MCF 10A (cell line): ENCODE measurements at regions not wholly inside any gene's neighbourhood (a gene's known extent, or its start where the extent isn't known, plus 50 kb on each side); places are given as distances from the start of the nearest gene placed in this dataset.

Experiments used
- BruUV-seq: library from RNA; stranded (reverse); fragments of 400-500 nt; replicated peaks from 2 replicates; lab custom pipeline; 2021; lab: Mats Ljungman, UMichigan
- CTCF ChIA-PET: fragments of 300-600 bp; sonication (Branson Sonifier 250); formaldehyde crosslinking; extraction: SDS; loops from one replicate; lab custom pipeline; 2021; ENCODE audit warnings: antibody characterized with exemption, inconsistent platforms; lab: Yijun Ruan, JAX
- POLR2A ChIA-PET: fragments of 300-600, 350-650 bp; sonication (Branson Sonifier 250); formaldehyde crosslinking; extraction: SDS; loops from one replicate; lab custom pipeline; 2020; ENCODE audit warnings: antibody characterized with exemption, inconsistent platforms; lab: Yijun Ruan, JAX
- DNase-seq: peaks from one replicate; pipeline ENCODE4 v3.0.0-alpha.2; 2018; ENCODE audit not compliant: unreplicated experiment
- H3K27ac Mint-ChIP-seq: one replicate; pipeline ENCODE4 v1.8.0; 2022; ENCODE audit warnings: mild to moderate bottlenecking, low read depth, mixed read lengths; ENCODE audit not compliant: unreplicated experiment
- H3K27me3 Mint-ChIP-seq: one replicate; pipeline ENCODE4 v1.8.0; 2022; ENCODE audit warnings: mixed read lengths; ENCODE audit not compliant: insufficient read depth, unreplicated experiment
- H3K36me3 Mint-ChIP-seq: one replicate; pipeline ENCODE4 v1.8.0; 2022; ENCODE audit warnings: mild to moderate bottlenecking, moderate library complexity, mixed read lengths; ENCODE audit not compliant: insufficient read depth, unreplicated experiment
- H3K4me1 Mint-ChIP-seq: one replicate; pipeline ENCODE4 v1.8.0; 2022; ENCODE audit warnings: mixed read lengths; ENCODE audit not compliant: insufficient read depth, unreplicated experiment
- H3K4me3 Mint-ChIP-seq: one replicate; pipeline ENCODE4 v1.8.0; 2022; ENCODE audit warnings: mild to moderate bottlenecking, moderate library complexity, mixed read lengths; ENCODE audit not compliant: unreplicated experiment
- H3K9me3 Mint-ChIP-seq: one replicate; pipeline ENCODE4 v1.8.0; 2022; ENCODE audit warnings: mixed read lengths; ENCODE audit not compliant: unreplicated experiment
- intact Hi-C: fragments of 100-400 bp; cut with micrococcal nuclease; formaldehyde crosslinking; loops from 2 replicates; pipeline ENCODE4 v1.14.1; 2022
- TF ChIP-seq, protein P1 (sequence below): fragments of 200-600 bp; IDR thresholded peaks from one replicate; pipeline ENCODE4 v1.8.0; 2022; ENCODE audit warnings: antibody characterized with exemption, mild to moderate bottlenecking; ENCODE audit not compliant: unreplicated experiment

DNA sequence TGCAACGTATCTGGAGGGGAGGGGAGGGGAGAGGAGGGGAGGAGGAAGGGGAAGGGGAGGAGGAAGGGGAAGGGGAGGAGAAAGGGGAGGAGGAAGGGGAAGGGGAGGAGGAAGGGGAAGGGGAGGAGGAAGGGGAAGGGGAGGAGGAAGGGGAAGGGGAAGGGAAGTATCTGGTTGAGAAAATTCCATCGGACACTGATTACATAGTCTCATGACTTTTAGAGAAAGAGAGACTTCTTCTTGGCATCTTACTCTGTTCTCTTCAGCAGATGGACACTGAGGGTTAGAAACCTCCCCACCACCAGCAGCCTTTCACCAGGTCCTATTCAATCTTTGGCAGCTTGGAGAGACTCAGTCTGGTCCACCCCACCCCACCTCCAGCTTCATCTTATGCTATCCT is 296.3 kb downstream of the TNS1 start:
- H3K4me3 Mint-ChIP-seq, result no peak overlapping the region
- H3K27ac Mint-ChIP-seq, result peak overlapping the region; percentile 57
- no TSS peak for BruUV-seq
- H3K36me3 Mint-ChIP-seq, result no peaks in the 10 kb centered on the region
- POLR2A ChIA-PET, result no interaction called here
- CTCF ChIA-PET, result interaction anchor here (0.8 to 3.3 kb wide), 7 partner anchors 12 to 1008 kb away, joined by 3 to 18 read pairs (median 3); no protein-coding TSS in a partner anchor
- TF ChIP-seq, protein P1, sequence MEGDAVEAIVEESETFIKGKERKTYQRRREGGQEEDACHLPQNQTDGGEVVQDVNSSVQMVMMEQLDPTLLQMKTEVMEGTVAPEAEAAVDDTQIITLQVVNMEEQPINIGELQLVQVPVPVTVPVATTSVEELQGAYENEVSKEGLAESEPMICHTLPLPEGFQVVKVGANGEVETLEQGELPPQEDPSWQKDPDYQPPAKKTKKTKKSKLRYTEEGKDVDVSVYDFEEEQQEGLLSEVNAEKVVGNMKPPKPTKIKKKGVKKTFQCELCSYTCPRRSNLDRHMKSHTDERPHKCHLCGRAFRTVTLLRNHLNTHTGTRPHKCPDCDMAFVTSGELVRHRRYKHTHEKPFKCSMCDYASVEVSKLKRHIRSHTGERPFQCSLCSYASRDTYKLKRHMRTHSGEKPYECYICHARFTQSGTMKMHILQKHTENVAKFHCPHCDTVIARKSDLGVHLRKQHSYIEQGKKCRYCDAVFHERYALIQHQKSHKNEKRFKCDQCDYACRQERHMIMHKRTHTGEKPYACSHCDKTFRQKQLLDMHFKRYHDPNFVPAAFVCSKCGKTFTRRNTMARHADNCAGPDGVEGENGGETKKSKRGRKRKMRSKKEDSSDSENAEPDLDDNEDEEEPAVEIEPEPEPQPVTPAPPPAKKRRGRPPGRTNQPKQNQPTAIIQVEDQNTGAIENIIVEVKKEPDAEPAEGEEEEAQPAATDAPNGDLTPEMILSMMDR, result no peak
- H3K9me3 Mint-ChIP-seq, result no peaks in the 10 kb centered on the region
- H3K27me3 Mint-ChIP-seq, result no peaks in the 10 kb centered on the region
- peaks cover 8% of the 10 kb centered on the region for H3K4me1 Mint-ChIP-seq
- no peak for DNase-seq
- intact Hi-C loops, result loop anchor here (5.0 kb wide), 1 partner anchor 929 kb away; no protein-coding TSS in a partner anchor

DNA sequence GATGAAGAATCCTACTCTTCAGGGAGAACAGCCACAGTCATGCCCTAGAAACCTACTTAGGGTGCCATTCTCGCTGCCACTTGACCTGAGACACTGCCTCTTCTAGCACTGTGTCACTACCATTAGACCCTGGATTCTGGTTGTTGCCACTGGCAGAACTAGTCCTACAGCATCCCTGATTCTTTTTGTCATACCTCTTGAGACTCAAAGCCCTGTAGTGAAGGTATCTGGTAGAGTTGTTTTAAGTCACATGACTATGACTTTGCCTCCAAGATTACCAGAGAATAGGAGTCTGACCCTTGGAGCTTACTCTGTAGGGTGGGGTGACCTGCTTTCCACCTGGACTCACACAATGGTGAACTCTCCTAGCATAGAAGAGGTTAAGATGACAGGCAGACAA is 296.7 kb downstream of the TNS1 start:
- POLR2A ChIA-PET, result no interaction called here
- CTCF ChIA-PET, result interaction anchor here (1.2 to 3.3 kb wide), 5 partner anchors 22 to 1008 kb away, joined by 3 to 18 read pairs (median 3); no protein-coding TSS in a partner anchor
- intact Hi-C loops, result loop anchor here (5.0 kb wide), 1 partner anchor 929 kb away; no protein-coding TSS in a partner anchor
- no TSS peak for BruUV-seq
- no peak overlapping the region for H3K27ac Mint-ChIP-seq
- peaks cover 8% of the 10 kb centered on the region for H3K4me1 Mint-ChIP-seq
- TF ChIP-seq, protein P1, result no peak
- no peak for DNase-seq
- H3K9me3 Mint-ChIP-seq, result no peaks in the 10 kb centered on the region
- H3K36me3 Mint-ChIP-seq, result no peaks in the 10 kb centered on the region
- no peaks in the 10 kb centered on the region for H3K27me3 Mint-ChIP-seq
- H3K4me3 Mint-ChIP-seq, result no peak overlapping the region

DNA sequence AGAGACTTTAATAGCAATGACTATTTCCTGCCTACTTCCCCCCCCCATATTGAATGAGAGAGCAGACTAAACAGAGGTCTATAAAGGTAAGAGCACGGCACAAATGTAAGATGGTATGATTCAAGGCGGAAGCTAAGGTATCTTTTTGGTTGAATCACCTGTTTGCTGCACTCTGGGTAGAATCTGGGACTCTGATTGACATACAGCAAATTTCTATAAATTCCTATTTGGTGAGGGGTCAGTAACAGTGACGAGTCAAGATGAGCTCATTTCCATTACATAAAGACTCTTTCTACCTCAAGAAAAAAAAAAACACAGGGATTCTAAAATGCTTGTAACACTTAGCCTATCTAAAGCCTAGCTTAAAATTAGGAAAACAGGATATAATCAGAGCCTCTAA is 297.3 kb downstream of the TNS1 start:
- Mint-ChIP-seq H3K36me3 (no peaks in the 10 kb centered on the region), H3K27ac (no peak overlapping the region), H3K4me3 (no peak overlapping the region), H3K9me3 (no peaks in the 10 kb centered on the region), H3K4me1 (peaks cover 8% of the 10 kb centered on the region), H3K27me3 (no peaks in the 10 kb centered on the region)
- DNase-seq, result no peak
- TF ChIP-seq, protein P1, result no peak
- POLR2A ChIA-PET, result interaction anchor here (0.6 kb wide), 1 partner anchor 516 kb away, joined by 3 read pairs; no protein-coding TSS in a partner anchor
- no TSS peak for BruUV-seq
- CTCF ChIA-PET, result interaction anchor here (0.5 to 2.2 kb wide), 5 partner anchors 10 to 1184 kb away, joined by 3 to 10 read pairs (median 3); no protein-coding TSS in a partner anchor
- intact Hi-C loops, result loop anchor here (5.0 kb wide), 1 partner anchor 928 kb away; no protein-coding TSS in a partner anchor

DNA sequence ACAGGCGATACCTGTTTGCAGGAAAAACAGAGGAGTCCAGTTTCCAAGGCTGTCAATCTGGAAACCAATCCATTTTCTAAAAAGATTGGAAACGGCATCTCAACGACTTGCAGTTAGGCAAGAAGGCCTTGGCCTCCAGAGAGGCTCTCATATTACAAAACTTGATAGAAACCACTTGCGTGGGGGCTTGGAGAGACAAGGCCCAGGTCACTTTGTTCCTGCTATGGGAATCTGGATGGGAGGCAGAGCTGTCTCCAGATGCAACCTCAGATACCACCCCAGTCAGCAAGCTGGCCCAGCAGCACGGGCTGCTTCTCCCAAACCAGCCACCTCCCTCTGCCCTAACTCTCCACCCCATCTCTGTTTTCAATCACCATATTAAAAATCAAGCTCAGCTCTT is 298.8 kb downstream of the TNS1 start:
- Mint-ChIP-seq H3K4me3 (no peak overlapping the region), H3K9me3 (no peaks in the 10 kb centered on the region), H3K27me3 (no peaks in the 10 kb centered on the region), H3K4me1 (peaks cover 8% of the 10 kb centered on the region), H3K36me3 (no peaks in the 10 kb centered on the region), H3K27ac (no peak overlapping the region)
- DNase-seq, result no peak
- intact Hi-C loops, result no loop called here
- ChIA-PET CTCF (interaction anchor here (0.6 to 2.2 kb wide), 5 partner anchors 9 to 1038 kb away, joined by 3 to 10 read pairs (median 5); no protein-coding TSS in a partner anchor), POLR2A (no interaction called here)
- TF ChIP-seq, protein P1, result no peak
- BruUV-seq, result no TSS peak
